ENCODE measurements at regions not wholly inside any gene's neighbourhood (a gene's known extent, or its start where the extent isn't known, plus 50 kb on each side); places are given as distances from the start of the nearest gene placed in this dataset.

DNA sequence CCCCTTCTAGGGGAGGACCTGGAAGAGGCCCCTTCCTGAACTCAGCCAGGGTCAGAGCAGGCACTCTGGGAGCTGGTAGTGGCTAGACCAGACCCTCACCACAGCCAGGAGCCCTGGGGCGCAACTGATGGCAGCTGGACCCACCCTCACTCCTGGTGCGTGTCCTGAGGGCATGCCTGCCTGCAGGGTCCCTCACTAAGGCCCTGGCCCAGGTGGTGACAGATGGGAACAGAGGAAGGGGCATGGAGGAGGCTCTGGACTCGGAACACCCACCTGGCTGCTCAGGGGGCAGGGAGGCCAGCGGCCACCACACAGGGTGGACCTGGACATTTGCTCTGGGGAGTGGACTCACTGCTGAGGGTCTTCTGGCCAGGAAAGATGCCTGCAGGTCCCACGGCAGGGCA is 342.2 kb upstream of the SFSWAP start:
- no peak for DNase-seq (ENCODE audit: low read depth)
- TF ChIP-seq CTCF (IDR thresholded peaks at IDR 0.05; ENCODE audit: control insufficient read depth, extremely low read depth, insufficient read depth): no peak
- no peak overlapping the region for H3K4me3 ChIP-seq (ENCODE audit: low read depth, low read length)

- no peak for DNase-seq (ENCODE audit: low read depth)
- TF ChIP-seq CTCF (IDR thresholded peaks at IDR 0.05; ENCODE audit: control insufficient read depth, extremely low read depth, insufficient read depth): no peak
- no peak overlapping the region for H3K4me3 ChIP-seq (ENCODE audit: low read depth, low read length)
These were observed 341.6 kb upstream of the SFSWAP start for GRCh38 chr12:131369094-131369845.

DNA sequence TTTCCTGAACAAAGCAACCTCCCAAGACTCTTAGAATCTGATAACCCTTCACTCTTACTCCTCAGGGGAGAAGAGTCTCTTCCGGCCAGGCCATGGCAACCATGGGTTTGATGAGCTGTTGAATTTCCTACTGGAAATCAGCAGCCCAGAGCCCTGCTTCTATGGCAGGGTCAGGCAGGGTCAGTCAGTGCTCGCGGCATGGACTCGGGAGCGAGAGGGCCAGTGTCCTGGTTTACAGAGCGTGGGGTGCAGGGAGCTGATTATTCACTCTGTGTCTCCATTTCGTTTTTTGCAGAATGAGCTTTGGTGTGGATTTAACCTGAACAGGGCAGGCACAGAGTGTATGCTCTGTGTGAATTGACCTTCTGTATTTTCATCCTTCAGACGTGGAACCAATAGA is 340.6 kb upstream of the SFSWAP start:
- no peak overlapping the region for H3K4me3 ChIP-seq (ENCODE audit: low read depth, low read length)
- no peak for TF ChIP-seq CTCF (IDR thresholded peaks at IDR 0.05; ENCODE audit: control insufficient read depth, extremely low read depth, insufficient read depth)
- DNase-seq (ENCODE audit: low read depth): no peak

- H3K4me3 ChIP-seq (ENCODE audit: low read depth, low read length): no peak overlapping the region
- TF ChIP-seq CTCF (IDR thresholded peaks at IDR 0.05; ENCODE audit: control insufficient read depth, extremely low read depth, insufficient read depth): no peak
- no peak for DNase-seq (ENCODE audit: low read depth)
These were observed 340.0 kb upstream of the SFSWAP start for GRCh38 chr12:131370791-131371347.

DNA sequence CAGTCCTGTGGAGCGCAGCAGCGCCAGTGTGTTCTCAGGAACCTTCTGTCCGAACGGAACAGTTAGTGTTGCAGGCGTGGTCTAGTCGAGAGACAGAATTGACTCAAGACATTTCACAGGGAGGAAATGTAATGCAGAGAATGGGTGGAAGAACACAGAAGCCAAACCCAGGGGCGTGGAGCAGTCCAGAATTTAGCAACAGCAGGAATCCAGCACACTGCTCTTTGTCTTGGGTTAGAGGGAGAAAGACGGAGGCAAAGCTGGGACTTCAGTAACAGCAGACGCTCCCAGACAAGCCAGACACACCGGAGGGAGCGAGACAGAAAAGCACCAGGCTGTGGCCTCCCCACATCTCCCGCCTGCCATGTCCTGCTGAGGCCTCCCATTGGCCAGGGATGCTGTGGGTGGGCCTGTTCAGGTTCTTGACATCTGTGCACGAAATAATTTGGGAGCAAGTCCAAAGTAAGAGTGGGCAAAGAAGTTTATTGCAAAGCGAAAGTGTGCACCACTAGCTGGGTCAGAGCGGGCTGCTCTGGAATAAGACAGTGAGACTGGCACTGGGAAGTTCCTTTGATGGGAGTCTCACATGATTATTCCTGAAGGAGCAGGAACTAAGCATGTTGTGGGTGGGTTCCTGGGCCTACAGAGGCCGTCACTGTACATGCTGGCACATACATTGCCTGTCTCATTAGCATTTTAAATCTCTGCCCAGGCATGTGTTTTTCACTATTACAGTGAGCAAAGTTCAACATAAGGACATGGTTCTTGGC is 339.3 kb upstream of the SFSWAP start:
- H3K4me3 ChIP-seq (ENCODE audit: low read depth, low read length): no peak overlapping the region
- DNase-seq (ENCODE audit: low read depth): no peak
- no peak for TF ChIP-seq CTCF (IDR thresholded peaks at IDR 0.05; ENCODE audit: control insufficient read depth, extremely low read depth, insufficient read depth)

- DNase-seq (ENCODE audit: low read depth): no peak
- no peak for TF ChIP-seq CTCF (IDR thresholded peaks at IDR 0.05; ENCODE audit: control insufficient read depth, extremely low read depth, insufficient read depth)
These were observed 338.8 kb upstream of the SFSWAP start for GRCh38 chr12:131372171-131372475.

More at GRCh38 chr12:131372171-131372475, 338.8 kb upstream of the SFSWAP start:
- H3K4me3 ChIP-seq (ENCODE audit: low read depth, low read length): no peak overlapping the region

Data from LNCaP clone FGC (cell line).